ENCODE measurements at regions not wholly inside any gene's neighbourhood (a gene's known extent, or its start where the extent isn't known, plus 50 kb on each side); places are given as distances from the start of the nearest gene placed in this dataset.

- no peak for DNase-seq
Measured at GRCh38 chr13:91292630-91293221, 54.8 kb upstream of the MIR17HG start.

GRCh38 chr13:91295712-91296410 lies 51.6 kb upstream of the MIR17HG start:
- DNase-seq: no peak

GRCh38 chr13:91297503-91297902 lies 50.0 kb upstream of the MIR17HG start:
- DNase-seq: no peak

Measured in CD4-positive, alpha-beta T cell treated with Interleukin-6 for 4 hours (primary cell).